Panc1 (cell line): ENCODE measurements at regions not wholly inside any gene's neighbourhood (a gene's known extent, or its start where the extent isn't known, plus 50 kb on each side); places are given as distances from the start of the nearest gene placed in this dataset.

Experiments used
- ATAC-seq: fragments of 200-7000 bp; cut with Tn5 transposase; 2 replicates; pipeline ENCODE4 v1.9.1; 2020; ENCODE audit warnings: mild to moderate bottlenecking, moderate library complexity
- BruUV-seq: library from RNA; stranded (reverse); fragments of 400-500 nt; replicated peaks from 2 replicates; lab custom pipeline; 2021; lab: Mats Ljungman, UMichigan
- CTCF ChIA-PET: fragments of 300-600 bp; sonication (Branson Sonifier 250); formaldehyde crosslinking; loops from one replicate; lab custom pipeline; 2022; ENCODE audit warnings: antibody characterized with exemption; lab: Charles Lee
- POLR2A ChIA-PET: fragments of 300-600 bp; sonication (Branson Sonifier 250); formaldehyde crosslinking; loops from one replicate; lab custom pipeline; 2022; ENCODE audit warnings: antibody characterized with exemption; lab: Charles Lee
- DNase-seq: peaks from one replicate; pipeline ENCODE4 v3.0.0-alpha.2; 2010; ENCODE audit warnings: low read depth, low spot score
- H3K27ac ChIP-seq: 2 replicates; pipeline ENCODE4 v1.5.1; 2011; ENCODE audit warnings: mild to moderate bottlenecking, low read length, inconsistent platforms
- H3K27me3 ChIP-seq: fragments of 200-500 bp; sonication (Bioruptor generic); 2 replicates; pipeline ENCODE4 v1.6.0; 2014; ENCODE audit warnings: low read length, inconsistent platforms; ENCODE audit not compliant: control insufficient read depth, insufficient read depth
- H3K36me3 ChIP-seq: fragments of 200-500 bp; sonication (Bioruptor generic); 2 replicates; pipeline ENCODE4 v1.5.1; 2014; ENCODE audit warnings: inconsistent platforms, mild to moderate bottlenecking, low read length, moderate library complexity; ENCODE audit not compliant: control insufficient read depth, insufficient read depth
- H3K4me1 ChIP-seq: 2 replicates; pipeline ENCODE4 v1.5.1; 2011; ENCODE audit warnings: inconsistent platforms, mild to moderate bottlenecking, low read length, moderate library complexity; ENCODE audit not compliant: control insufficient read depth, insufficient read depth
- H3K4me3 ChIP-seq, 2 experiments: 2 replicates each; pipeline ENCODE4 v1.5.1; 2011 to 2012; ENCODE audit warnings: low read depth in 2 of 2, low read length in 2 of 2, mild to moderate bottlenecking in 2 of 2, inconsistent platforms in 1 of 2, moderate library complexity in 1 of 2
- H3K9me3 ChIP-seq: fragments of 200-500 bp; sonication (Bioruptor generic); 2 replicates; pipeline ENCODE4 v1.5.1; 2014; ENCODE audit warnings: low read depth, mild to moderate bottlenecking, inconsistent platforms, low read length, moderate library complexity; ENCODE audit not compliant: control insufficient read depth, insufficient read depth
- POLR2AphosphoS5 ChIP-seq: IDR thresholded peaks from 2 replicates; pipeline ENCODE4 v1.6.1; 2012; ENCODE audit warnings: mild to moderate bottlenecking, low read depth, low read length, moderate library complexity
- SIN3A ChIP-seq: IDR thresholded peaks from 2 replicates; pipeline ENCODE4 v1.6.1; 2012; ENCODE audit warnings: low read depth, mild to moderate bottlenecking, low read length, moderate library complexity, borderline replicate concordance; ENCODE audit not compliant: insufficient read depth
- TCF7L2 ChIP-seq: IDR thresholded peaks from 2 replicates; pipeline ENCODE4 v1.6.1; 2011; ENCODE audit warnings: mild to moderate bottlenecking, low read depth, low read length, inconsistent platforms
- in situ Hi-C: cut with HindIII; loops from 2 replicates; pipeline ENCODE4 v1.10.0; 2016; ENCODE audit warnings: low sequenced_read_pairs, low pct_unique_long_range_greater_than_20kb
- intact Hi-C: fragments of 100-400 bp; cut with micrococcal nuclease; formaldehyde crosslinking; loops from one replicate; pipeline ENCODE4 v1.10.0; 2022; ENCODE audit not compliant: unreplicated experiment
- TF ChIP-seq, protein P1 (sequence below), 2 experiments: IDR thresholded peaks; 2 replicates each; pipeline ENCODE4 v1.6.1; 2011 to 2012; ENCODE audit warnings: low read depth in 2 of 2, control low read depth in 1 of 2, low read length in 1 of 2, mild to moderate bottlenecking in 1 of 2, moderate library complexity in 1 of 2; ENCODE audit not compliant: insufficient read depth in 1 of 2
- TF ChIP-seq, protein P2 (sequence below): fragments of 450-650 bp; IDR thresholded peaks from 2 replicates; pipeline ENCODE4 v1.5.1; 2017; ENCODE audit warnings: mild to moderate bottlenecking

DNA sequence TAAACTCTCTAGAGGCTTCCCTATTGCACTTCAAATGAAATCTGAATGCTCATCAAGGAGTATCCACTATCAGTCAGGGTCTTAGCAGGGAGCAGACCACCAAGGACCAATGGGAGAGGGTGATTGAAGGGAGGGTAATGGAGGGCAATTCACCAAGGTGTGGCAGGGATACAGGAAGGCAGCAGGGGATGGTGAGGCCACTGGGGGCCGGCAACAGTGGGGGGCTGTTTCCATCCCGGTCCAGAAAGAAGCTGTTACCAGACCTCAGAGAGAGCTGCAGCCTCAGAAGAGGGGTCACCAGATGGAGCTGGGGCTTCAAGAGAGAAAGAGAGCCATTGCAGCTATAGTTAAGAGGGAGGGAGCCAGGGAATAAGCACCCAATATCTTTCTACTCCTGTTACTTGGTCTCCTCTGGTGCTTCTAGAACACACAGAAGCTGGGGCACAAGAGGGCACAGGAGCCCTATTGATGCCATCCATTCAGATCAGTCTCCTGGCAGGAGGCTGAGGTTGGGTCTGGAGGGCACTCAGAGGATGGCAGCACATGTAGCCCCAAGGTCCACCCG lies 417.6 kb downstream of the PTPRU start:
- Histone ChIP-seq H3K36me3 (no peaks in the 10 kb centered on the region), H3K9me3 (no peaks in the 10 kb centered on the region), H3K27me3 (no peaks in the 10 kb centered on the region), H3K27ac (no peak overlapping the region), H3K4me1 (no peaks in the 10 kb centered on the region), H3K4me3 (no peak overlapping the region)
- ATAC-seq, result no peak
- POLR2A ChIA-PET, result no interaction called here
- no peak for DNase-seq
- no TSS peak for BruUV-seq
- CTCF ChIA-PET, result no interaction called here
- intact Hi-C loops (no loop called here), in situ Hi-C loops (no loop called here)
- TF ChIP-seq SIN3A, result no peak

DNA sequence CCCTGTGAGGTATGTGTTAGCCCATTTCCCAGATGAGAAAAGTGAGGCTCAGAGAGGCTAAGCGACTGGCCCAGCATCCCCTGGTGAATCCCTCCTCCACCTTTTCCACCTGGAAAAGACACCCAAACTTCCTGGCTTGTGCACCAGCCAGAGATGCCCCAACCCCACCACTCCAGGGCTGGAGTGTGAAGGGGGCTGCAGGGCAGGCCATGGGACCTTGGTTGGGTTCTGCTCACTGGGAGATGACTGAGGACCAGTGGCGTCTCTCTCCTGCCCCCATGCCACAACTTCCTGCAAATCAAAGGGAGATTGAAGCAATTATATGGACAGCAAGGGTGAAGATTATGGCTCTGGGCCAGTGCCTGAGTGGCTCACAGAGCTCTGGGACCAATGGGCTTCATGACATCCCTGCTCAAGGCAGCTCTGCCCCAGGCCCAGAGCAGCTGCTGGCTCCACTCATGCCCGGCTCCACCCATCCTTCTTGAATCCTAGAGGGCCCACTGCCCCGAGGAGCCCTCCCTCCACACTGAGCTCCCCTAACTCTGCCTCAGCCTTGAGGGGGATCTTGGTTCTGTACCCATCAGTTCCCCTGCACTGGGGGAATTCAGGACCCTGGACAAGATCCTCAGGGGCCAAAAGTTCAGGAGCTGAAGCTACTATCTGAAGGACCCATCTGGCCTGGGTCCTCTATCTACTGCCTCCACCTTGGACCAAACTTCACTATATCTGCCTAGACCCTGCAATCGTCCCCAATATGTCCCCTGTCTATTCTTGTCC lies 416.9 kb downstream of the PTPRU start:
- Histone ChIP-seq H3K27ac (no peak overlapping the region), H3K4me3 (no peak overlapping the region), H3K27me3 (no peaks in the 10 kb centered on the region), H3K36me3 (no peaks in the 10 kb centered on the region), H3K4me1 (no peaks in the 10 kb centered on the region), H3K9me3 (no peaks in the 10 kb centered on the region)
- no TSS peak for BruUV-seq
- ChIA-PET CTCF (no interaction called here), POLR2A (no interaction called here)
- no peak for TF ChIP-seq POLR2AphosphoS5
- TF ChIP-seq, protein P1, sequence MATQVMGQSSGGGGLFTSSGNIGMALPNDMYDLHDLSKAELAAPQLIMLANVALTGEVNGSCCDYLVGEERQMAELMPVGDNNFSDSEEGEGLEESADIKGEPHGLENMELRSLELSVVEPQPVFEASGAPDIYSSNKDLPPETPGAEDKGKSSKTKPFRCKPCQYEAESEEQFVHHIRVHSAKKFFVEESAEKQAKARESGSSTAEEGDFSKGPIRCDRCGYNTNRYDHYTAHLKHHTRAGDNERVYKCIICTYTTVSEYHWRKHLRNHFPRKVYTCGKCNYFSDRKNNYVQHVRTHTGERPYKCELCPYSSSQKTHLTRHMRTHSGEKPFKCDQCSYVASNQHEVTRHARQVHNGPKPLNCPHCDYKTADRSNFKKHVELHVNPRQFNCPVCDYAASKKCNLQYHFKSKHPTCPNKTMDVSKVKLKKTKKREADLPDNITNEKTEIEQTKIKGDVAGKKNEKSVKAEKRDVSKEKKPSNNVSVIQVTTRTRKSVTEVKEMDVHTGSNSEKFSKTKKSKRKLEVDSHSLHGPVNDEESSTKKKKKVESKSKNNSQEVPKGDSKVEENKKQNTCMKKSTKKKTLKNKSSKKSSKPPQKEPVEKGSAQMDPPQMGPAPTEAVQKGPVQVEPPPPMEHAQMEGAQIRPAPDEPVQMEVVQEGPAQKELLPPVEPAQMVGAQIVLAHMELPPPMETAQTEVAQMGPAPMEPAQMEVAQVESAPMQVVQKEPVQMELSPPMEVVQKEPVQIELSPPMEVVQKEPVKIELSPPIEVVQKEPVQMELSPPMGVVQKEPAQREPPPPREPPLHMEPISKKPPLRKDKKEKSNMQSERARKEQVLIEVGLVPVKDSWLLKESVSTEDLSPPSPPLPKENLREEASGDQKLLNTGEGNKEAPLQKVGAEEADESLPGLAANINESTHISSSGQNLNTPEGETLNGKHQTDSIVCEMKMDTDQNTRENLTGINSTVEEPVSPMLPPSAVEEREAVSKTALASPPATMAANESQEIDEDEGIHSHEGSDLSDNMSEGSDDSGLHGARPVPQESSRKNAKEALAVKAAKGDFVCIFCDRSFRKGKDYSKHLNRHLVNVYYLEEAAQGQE (IDR thresholded peaks at IDR 0.05; ENCODE audit: insufficient read depth in 1 of 2, low read depth in 2 of 2, low read length in 1 of 2), result peak; percentile 69 to 74
- no peak for DNase-seq
- in situ Hi-C loops (no loop called here), intact Hi-C loops (no loop called here)
- ATAC-seq, result no peak

DNA sequence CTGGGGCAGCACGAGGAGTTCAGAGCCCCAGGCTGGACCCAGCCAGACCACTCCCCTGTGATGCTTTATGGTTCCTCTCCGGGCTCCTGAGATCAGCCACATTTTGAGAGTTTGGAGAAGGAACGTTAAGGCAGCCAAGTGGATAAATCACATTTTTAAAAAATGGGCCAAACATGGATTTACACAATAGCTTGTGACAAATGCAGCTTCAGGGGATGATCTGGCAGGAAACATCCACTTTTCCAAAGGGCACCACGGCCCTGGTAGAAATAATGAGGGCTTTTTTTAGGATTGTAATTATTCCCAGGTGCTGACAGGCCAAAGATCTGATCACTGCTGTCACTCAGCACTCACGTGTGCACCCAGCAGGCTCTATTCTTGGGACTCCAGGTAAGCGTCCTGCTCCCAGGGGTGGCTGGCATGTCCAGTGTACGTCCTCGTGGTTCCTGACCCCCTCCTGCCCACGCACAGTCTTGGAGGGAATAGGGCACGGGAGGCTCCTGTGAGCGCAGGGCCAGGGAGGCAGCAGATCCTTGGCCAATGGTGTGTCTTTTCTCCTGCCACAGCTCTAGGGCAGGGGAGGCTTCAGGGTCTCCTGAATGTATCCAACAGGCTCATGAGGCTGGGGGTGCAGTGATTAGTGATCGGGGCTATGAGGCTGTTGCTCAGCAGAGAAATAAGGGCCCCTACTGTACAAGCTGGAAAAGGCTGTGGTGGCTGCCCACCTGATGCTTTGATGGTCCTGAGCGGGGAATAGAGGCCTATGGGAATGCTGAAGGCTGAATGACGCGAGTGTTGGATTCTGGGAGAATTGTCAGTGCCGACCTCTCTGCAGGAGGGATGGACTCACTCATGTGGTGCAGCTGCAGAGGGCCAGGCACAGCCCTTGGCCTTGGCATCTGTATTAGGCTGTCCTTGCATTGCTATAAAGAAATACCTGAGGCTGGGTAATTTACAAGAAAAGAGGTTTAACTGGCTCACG lies 415.7 kb downstream of the PTPRU start:
- Histone ChIP-seq H3K4me3 (no peak overlapping the region), H3K27me3 (no peaks in the 10 kb centered on the region), H3K9me3 (no peaks in the 10 kb centered on the region), H3K27ac (no peak overlapping the region), H3K4me1 (no peaks in the 10 kb centered on the region), H3K36me3 (no peaks in the 10 kb centered on the region)
- intact Hi-C loops, result no loop called here
- ATAC-seq (no peak), DNase-seq (no peak)
- ChIA-PET CTCF (interaction anchor here (0.5 kb wide), 1 partner anchor 667 kb away, joined by 3 read pairs; no protein-coding TSS in a partner anchor), POLR2A (no interaction called here)
- in situ Hi-C loops, result no loop called here
- TF ChIP-seq SIN3A (no peak), TCF7L2 (no peak), POLR2AphosphoS5 (no peak)
- TF ChIP-seq, protein P2, sequence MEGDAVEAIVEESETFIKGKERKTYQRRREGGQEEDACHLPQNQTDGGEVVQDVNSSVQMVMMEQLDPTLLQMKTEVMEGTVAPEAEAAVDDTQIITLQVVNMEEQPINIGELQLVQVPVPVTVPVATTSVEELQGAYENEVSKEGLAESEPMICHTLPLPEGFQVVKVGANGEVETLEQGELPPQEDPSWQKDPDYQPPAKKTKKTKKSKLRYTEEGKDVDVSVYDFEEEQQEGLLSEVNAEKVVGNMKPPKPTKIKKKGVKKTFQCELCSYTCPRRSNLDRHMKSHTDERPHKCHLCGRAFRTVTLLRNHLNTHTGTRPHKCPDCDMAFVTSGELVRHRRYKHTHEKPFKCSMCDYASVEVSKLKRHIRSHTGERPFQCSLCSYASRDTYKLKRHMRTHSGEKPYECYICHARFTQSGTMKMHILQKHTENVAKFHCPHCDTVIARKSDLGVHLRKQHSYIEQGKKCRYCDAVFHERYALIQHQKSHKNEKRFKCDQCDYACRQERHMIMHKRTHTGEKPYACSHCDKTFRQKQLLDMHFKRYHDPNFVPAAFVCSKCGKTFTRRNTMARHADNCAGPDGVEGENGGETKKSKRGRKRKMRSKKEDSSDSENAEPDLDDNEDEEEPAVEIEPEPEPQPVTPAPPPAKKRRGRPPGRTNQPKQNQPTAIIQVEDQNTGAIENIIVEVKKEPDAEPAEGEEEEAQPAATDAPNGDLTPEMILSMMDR, result no peak
- TF ChIP-seq, protein P1 (IDR thresholded peaks at IDR 0.05; ENCODE audit: insufficient read depth in 1 of 2, low read depth in 2 of 2, low read length in 1 of 2), result no peak
- no TSS peak for BruUV-seq
